Ovary (tissue), 3 donors: ENCODE measurements at regions not wholly inside any gene's neighbourhood (a gene's known extent, or its start where the extent isn't known, plus 50 kb on each side); places are given as distances from the start of the nearest gene placed in this dataset.

Experiments
- CTCF ChIP-seq, 3 donors: fragments of 450-650 bp in 2 of 3; fragments of 200-600 bp in 1 of 3; IDR thresholded peaks; one replicate each; pipeline versions ENCODE4 v1.5.1 to v1.8.0; 2016 to 2022; ENCODE audit warnings: antibody characterized with exemption in 3 of 3, mild to moderate bottlenecking in 1 of 3
- POLR2A ChIP-seq: fragments of 450-650 bp; IDR thresholded peaks from one replicate; pipeline ENCODE4 v1.6.1; 2017; ENCODE audit warnings: antibody characterized with exemption, mild to moderate bottlenecking, moderate library complexity
- donor health status: DM: no; HTN: no; CAD: no.

GRCh38 chr1:173276922-173277800 is 70.0 kb upstream of the TNFSF4 start:
- TF ChIP-seq POLR2A (no peak), CTCF (IDR thresholded peaks at IDR 0.05) (no peak)
